Amygdala (tissue), 56 donors: ENCODE measurements at regions not wholly inside any gene's neighbourhood (a gene's known extent, or its start where the extent isn't known, plus 50 kb on each side); places are given as distances from the start of the nearest gene placed in this dataset.

Source experiments
- DNase-seq, 56 donors: peaks; one replicate each; lab custom pipeline; 2025; lab: John Stamatoyannopoulos, UW

- no peak for DNase-seq
Measured at GRCh38 chr3:59121346-59122144, 71.7 kb upstream of the CFAP20DC start.

- DNase-seq: no peak
Measured at GRCh38 chr3:59118928-59119327, 69.1 kb upstream of the CFAP20DC start.

- no peak for DNase-seq
Measured at GRCh38 chr3:59117396-59117795, 67.6 kb upstream of the CFAP20DC start.

- DNase-seq: no peak
Measured at GRCh38 chr3:59116233-59116537, 66.4 kb upstream of the CFAP20DC start.

GRCh38 chr3:59115364-59116232, 65.8 kb upstream of the CFAP20DC start:
- no peak for DNase-seq

GRCh38 chr3:59107856-59108815, 58.3 kb upstream of the CFAP20DC start:
- no peak for DNase-seq

GRCh38 chr3:59106085-59106648, 56.3 kb upstream of the CFAP20DC start:
- no peak for DNase-seq

- no peak for DNase-seq
Measured at GRCh38 chr3:59103552-59103951, 53.7 kb upstream of the CFAP20DC start.

- peak in 1 of 56 donors; percentile 28 for DNase-seq
Measured at GRCh38 chr3:59101231-59101736, 51.5 kb upstream of the CFAP20DC start.
